ENCODE measurements at regions not wholly inside any gene's neighbourhood (a gene's known extent, or its start where the extent isn't known, plus 50 kb on each side); places are given as distances from the start of the nearest gene placed in this dataset.

- TF ChIP-seq POLR2AphosphoS5 (IDR thresholded peaks at IDR 0.05) (no peak), POLR2A (IDR thresholded peaks at IDR 0.05; ENCODE audit: low read depth) (no peak), EP300 (IDR thresholded peaks at IDR 0.05) (no peak)
- TF ChIP-seq, protein P1, sequence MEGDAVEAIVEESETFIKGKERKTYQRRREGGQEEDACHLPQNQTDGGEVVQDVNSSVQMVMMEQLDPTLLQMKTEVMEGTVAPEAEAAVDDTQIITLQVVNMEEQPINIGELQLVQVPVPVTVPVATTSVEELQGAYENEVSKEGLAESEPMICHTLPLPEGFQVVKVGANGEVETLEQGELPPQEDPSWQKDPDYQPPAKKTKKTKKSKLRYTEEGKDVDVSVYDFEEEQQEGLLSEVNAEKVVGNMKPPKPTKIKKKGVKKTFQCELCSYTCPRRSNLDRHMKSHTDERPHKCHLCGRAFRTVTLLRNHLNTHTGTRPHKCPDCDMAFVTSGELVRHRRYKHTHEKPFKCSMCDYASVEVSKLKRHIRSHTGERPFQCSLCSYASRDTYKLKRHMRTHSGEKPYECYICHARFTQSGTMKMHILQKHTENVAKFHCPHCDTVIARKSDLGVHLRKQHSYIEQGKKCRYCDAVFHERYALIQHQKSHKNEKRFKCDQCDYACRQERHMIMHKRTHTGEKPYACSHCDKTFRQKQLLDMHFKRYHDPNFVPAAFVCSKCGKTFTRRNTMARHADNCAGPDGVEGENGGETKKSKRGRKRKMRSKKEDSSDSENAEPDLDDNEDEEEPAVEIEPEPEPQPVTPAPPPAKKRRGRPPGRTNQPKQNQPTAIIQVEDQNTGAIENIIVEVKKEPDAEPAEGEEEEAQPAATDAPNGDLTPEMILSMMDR (IDR thresholded peaks at IDR 0.05), result no peak
Measured at GRCh38 chr5:129171194-129171944, 76.8 kb downstream of the ISOC1 start.
